Activated T-helper 2 cell treated with anti-CD3 and anti-CD28 coated beads, Interferon-gamma antibody, Interleukin-2, Interleukin-4, amounts not matched to agents 10 μg/mL and 5 μg/mL and 100 μg/mL, durations not matched to agents 14 hours and 24 hours and 36 hours (primary cell): ENCODE measurements at regions not wholly inside any gene's neighbourhood (a gene's known extent, or its start where the extent isn't known, plus 50 kb on each side); places are given as distances from the start of the nearest gene placed in this dataset.
"Not testable (repeated sequence)": the region's sequence is repeated elsewhere in the genome, so short reads cannot be mapped to it uniquely, and the experiment has no call there.

Experiments used
- DNase-seq: peaks from one replicate; pipeline ENCODE4 v3.0.0; 2021; ENCODE audit warnings: low spot score
- H3K27ac Mint-ChIP-seq: one replicate; pipeline ENCODE4 v1.8.0; 2021; ENCODE audit warnings: mixed read lengths
- H3K27me3 Mint-ChIP-seq: one replicate; pipeline ENCODE4 v1.8.0; 2021; ENCODE audit warnings: low read depth, mixed read lengths
- H3K36me3 Mint-ChIP-seq: one replicate; pipeline ENCODE4 v1.8.0; 2021; ENCODE audit warnings: low read depth, mixed read lengths
- H3K4me1 Mint-ChIP-seq: one replicate; pipeline ENCODE4 v1.8.0; 2021; ENCODE audit warnings: low read depth, mixed read lengths
- H3K4me3 Mint-ChIP-seq: one replicate; pipeline ENCODE4 v1.8.0; 2021; ENCODE audit warnings: low read depth, mild to moderate bottlenecking, moderate library complexity, mixed read lengths
- H3K9me3 Mint-ChIP-seq: one replicate; pipeline ENCODE4 v1.8.0; 2021; ENCODE audit warnings: mixed read lengths
- intact Hi-C: fragments of 100-400 bp; cut with micrococcal nuclease; formaldehyde crosslinking; loops from one replicate; pipeline ENCODE4 v1.15.1; 2023

DNA sequence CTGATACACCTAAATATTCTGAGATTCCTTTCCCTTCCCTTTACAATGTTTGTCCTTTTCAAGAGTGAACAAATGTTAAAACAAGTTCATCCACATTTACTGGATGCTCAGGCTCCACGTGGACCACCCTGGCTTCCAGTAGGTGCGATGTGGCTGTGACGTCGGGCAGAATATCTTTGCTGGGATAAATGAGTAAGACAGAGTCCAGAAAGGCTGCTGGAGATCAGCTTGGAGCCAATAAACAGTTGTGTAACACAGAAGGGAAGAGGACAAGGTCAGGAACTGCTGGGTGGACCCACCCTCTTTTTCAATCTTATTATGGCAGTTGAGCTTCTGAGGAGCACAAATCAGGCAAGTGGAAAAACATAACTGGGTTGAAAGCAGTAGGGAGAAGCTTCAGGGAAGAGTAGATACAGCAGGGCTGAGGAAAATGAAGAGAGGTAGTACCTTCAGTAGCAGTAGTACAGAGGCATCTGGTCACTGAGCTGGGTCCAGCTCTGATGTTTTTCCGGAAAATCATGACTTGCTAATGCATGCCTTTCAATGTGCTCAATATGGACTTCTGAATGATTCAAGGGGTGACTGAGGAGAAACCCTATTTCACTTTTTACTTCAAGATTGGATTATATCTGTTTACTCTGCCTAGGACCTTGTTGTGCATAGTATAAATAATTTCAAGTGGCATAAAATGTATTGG, 171.8 kb upstream of the MAD2L1 start:
- H3K4me3 Mint-ChIP-seq = no peak overlapping the region
- no peaks in the 10 kb centered on the region for H3K9me3 Mint-ChIP-seq
- intact Hi-C loops = no loop called here
- no peak overlapping the region for H3K27ac Mint-ChIP-seq
- H3K36me3 Mint-ChIP-seq = no peaks in the 10 kb centered on the region
- no peak for DNase-seq
- H3K27me3 Mint-ChIP-seq = no peaks in the 10 kb centered on the region
- no peaks in the 10 kb centered on the region for H3K4me1 Mint-ChIP-seq

DNA sequence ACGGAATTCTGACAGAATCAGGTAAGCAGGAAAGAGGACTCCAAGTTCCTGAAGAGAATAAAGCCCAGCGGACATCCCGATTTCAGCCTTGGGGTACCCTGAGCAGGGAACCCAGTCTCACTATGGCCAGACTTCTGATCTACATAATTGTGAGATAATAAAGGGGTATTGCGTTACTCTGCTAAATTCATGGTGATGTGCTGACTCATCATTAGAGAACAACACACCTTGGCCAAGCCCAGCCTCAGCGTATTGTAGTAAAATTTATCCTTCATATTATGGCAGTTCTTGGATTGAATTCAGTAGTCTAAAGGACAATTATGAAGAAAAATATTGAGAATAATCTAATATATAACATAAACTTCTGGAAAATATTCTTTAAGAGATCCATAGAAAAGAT, 170.2 kb upstream of the MAD2L1 start:
- H3K27ac Mint-ChIP-seq = no peak overlapping the region
- H3K27me3 Mint-ChIP-seq = no peaks in the 10 kb centered on the region
- H3K4me1 Mint-ChIP-seq = no peaks in the 10 kb centered on the region
- H3K36me3 Mint-ChIP-seq = no peaks in the 10 kb centered on the region
- DNase-seq = no peak
- intact Hi-C loops = no loop called here
- no peak overlapping the region for H3K4me3 Mint-ChIP-seq
- no peaks in the 10 kb centered on the region for H3K9me3 Mint-ChIP-seq

DNA sequence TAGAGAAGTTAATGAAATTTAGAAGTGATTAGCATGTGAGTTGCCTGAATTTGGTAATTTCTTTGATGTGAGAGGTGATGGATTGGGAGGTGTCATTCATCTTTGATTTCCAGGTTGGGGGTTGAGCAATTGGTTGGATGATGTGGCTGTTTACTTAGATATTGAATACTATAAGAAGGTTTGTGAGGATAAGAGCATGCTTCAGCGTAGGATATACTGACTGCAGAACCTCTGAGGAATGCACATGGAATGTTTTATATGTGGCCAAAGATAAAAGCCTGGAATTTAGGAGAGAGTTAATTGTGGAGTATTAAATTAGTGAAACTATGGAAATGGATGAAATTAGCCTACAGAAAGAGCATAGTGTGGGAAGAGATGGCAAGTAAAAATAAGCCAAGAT, 165.4 kb upstream of the MAD2L1 start:
- no peak for DNase-seq
- Mint-ChIP-seq H3K4me1 (no peaks in the 10 kb centered on the region), H3K36me3 (no peaks in the 10 kb centered on the region), H3K27ac (no peak overlapping the region), H3K4me3 (no peak overlapping the region), H3K27me3 (peaks cover 4% of the 10 kb centered on the region), H3K9me3 (no peaks in the 10 kb centered on the region)
- intact Hi-C loops = no loop called here

DNA sequence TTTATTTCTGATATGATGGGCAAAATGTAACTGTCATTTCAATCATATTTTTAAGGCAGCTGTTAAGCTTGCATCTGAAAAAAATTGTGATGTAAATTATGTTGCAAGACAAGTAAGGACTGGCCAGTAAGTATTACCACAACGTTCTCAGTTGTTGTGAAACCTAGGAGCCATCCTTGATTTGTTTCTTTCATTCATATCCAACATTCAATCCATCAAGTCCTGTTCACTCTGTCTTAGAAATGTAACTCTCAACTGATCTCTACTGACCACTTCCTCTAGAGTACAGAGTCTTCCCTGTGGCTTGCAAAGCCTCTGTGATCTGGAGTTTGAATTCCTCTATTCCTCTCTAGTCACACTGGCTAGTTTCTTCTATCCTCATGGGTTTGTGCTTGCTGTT, 161.4 kb upstream of the MAD2L1 start:
- Mint-ChIP-seq H3K36me3 (no peaks in the 10 kb centered on the region), H3K27me3 (peaks cover 4% of the 10 kb centered on the region), H3K4me1 (no peaks in the 10 kb centered on the region), H3K9me3 (no peaks in the 10 kb centered on the region), H3K4me3 (no peak overlapping the region), H3K27ac (no peak overlapping the region)
- intact Hi-C loops = no loop called here
- DNase-seq = no peak

DNA sequence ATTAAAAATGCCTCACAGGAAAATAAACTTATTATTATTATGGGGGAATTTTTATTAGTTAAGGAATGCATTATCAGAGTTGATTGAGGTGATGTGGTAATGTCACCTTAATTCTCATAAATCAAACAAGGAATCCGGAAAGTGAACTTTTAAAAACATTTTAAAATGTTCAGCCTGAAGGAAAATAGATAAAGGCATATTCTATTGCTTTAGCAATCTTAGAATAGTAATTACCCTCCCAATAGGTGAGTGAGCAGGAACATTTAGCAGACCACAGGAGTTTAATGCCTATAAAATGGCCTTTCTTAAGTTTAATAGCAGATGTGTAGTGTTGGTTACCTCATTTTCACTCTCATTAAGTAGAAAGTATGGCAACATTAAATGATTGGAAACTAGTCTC, 160.9 kb upstream of the MAD2L1 start:
- no peak overlapping the region for H3K4me3 Mint-ChIP-seq
- H3K4me1 Mint-ChIP-seq = no peaks in the 10 kb centered on the region
- intact Hi-C loops = no loop called here
- H3K27ac Mint-ChIP-seq = no peak overlapping the region
- no peak for DNase-seq
- H3K36me3 Mint-ChIP-seq = no peaks in the 10 kb centered on the region
- no peaks in the 10 kb centered on the region for H3K9me3 Mint-ChIP-seq
- peaks cover 4% of the 10 kb centered on the region for H3K27me3 Mint-ChIP-seq

DNA sequence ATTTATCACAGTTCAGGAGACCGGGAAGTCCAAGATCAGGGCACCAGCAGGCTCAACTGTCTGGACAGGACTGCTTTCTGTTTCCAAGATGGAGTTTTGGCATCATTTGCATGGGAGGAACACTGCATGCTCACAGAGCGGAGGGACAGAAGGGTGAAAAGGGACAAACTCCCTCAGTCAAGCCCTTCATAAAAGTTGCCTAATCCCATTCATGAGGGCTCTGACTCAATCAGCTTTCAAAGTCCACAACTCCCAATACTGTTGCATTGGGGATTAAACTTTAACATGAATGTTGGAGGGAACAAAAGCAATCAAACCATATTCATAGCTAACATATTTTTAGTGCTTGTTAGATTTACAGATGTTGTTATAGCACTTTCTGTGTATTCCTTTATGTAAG, 158.9 kb upstream of the MAD2L1 start:
- DNase-seq = no peak
- intact Hi-C loops = no loop called here
- no peak overlapping the region for H3K4me3 Mint-ChIP-seq
- H3K36me3 Mint-ChIP-seq = no peaks in the 10 kb centered on the region
- H3K27ac Mint-ChIP-seq = no peak overlapping the region
- no peaks in the 10 kb centered on the region for H3K4me1 Mint-ChIP-seq
- H3K27me3 Mint-ChIP-seq = peaks cover 4% of the 10 kb centered on the region
- H3K9me3 Mint-ChIP-seq = no peaks in the 10 kb centered on the region

DNA sequence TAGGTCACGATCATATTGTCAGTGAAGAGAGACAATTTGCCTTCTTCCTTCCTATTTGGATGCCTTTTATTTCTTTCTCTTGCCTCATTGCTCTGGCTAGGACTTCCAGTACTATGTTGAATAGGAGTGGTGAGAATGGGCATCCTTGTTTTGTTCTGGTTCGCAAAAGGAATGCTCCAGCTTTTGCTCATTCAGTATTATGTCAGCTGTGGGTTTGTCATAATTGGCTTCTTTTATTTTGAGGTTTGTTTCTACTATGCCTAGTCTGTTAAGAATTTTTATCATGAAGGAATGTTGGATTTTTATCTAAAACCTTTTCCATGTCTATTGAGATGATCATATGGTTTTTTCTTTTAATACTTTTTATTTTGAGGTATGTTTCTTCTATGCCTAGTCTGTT, 152.3 kb upstream of the MAD2L1 start:
- Mint-ChIP-seq H3K9me3 (no peaks in the 10 kb centered on the region), H3K4me1 (no peaks in the 10 kb centered on the region), H3K27ac (no peak overlapping the region), H3K4me3 (no peak overlapping the region), H3K36me3 (no peaks in the 10 kb centered on the region), H3K27me3 (no peaks in the 10 kb centered on the region)
- intact Hi-C loops = no loop called here
- DNase-seq = no peak

DNA sequence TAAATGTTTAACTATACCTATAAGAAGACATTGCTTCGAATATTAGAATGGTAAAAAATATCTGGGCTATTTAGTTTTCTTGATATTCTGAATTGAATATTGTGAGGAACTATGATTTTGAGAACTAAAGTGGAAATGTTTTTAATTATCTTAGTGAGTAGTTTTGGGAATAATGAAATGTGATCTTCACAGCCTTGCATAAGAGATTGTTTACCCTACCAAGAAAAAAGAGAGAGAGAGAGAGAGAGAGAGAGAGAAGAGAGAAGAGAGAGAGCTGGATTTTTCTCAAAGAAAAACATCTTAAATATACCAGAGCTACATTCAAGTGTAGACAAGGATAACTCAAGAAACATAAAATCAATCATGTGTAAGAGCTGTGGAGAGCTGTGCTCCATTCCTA, 148.7 kb upstream of the MAD2L1 start:
- no peaks in the 10 kb centered on the region for H3K27me3 Mint-ChIP-seq
- H3K27ac Mint-ChIP-seq = no peak overlapping the region
- intact Hi-C loops = no loop called here
- no peak overlapping the region for H3K4me3 Mint-ChIP-seq
- H3K36me3 Mint-ChIP-seq = no peaks in the 10 kb centered on the region
- no peaks in the 10 kb centered on the region for H3K9me3 Mint-ChIP-seq
- H3K4me1 Mint-ChIP-seq = no peaks in the 10 kb centered on the region
- DNase-seq = no peak

DNA sequence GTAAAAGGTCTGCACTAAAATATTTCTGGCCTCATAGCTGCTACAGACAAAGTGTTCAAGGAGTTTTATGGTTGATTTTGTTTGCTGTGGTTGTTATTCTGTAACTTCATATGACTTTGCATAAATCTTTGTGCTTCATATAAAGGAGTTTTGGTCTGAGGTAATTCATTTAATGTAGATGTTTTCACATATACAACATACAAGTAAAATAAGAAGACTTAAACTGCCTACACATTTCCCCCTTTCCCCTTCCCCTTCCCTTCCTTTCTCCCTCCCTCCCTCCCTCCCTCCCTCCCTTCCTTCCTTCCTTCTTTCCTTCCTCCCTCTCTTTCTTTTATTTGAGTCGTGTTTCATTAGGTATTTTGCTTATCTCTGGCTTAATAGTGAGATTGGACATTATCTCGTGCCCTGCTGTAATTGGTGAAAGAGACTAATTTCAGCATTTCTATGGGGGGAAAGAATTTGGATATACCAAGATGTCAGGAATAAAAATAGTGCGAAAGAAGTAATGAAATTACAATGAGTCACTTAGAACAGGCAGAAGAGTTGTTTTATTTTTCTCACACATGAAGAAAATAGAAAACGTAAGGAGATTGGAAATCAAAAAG, 144.9 kb upstream of the MAD2L1 start:
- Mint-ChIP-seq H3K27me3 (no peaks in the 10 kb centered on the region), H3K36me3 (no peaks in the 10 kb centered on the region), H3K4me3 (no peak overlapping the region), H3K27ac (no peak overlapping the region), H3K4me1 (no peaks in the 10 kb centered on the region), H3K9me3 (no peaks in the 10 kb centered on the region)
- intact Hi-C loops = no loop called here
- DNase-seq = no peak

DNA sequence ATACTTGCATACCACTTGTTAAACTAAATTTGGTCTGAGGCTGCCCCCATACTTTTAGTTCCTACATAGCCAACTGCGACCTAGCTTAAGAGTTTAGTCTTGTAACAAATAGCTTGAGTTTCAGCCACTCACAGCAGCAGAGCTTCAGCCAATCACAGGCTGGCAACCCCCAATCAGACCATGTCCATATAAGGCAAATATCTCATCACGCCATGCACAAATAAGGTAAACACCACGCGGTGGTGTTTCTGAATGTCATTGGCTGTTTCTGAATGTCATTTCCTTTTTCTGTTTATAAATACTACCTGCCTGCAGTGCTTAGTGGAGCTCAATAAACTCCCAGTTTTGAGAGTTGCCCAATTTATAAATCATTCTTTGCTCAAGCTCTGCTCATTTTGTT, 143.1 kb upstream of the MAD2L1 start:
- H3K27ac Mint-ChIP-seq = no peak overlapping the region
- H3K36me3 Mint-ChIP-seq = no peaks in the 10 kb centered on the region
- H3K4me1 Mint-ChIP-seq = no peaks in the 10 kb centered on the region
- intact Hi-C loops = no loop called here
- H3K4me3 Mint-ChIP-seq = no peak overlapping the region
- H3K9me3 Mint-ChIP-seq = no peaks in the 10 kb centered on the region
- no peak for DNase-seq
- H3K27me3 Mint-ChIP-seq = no peaks in the 10 kb centered on the region

DNA sequence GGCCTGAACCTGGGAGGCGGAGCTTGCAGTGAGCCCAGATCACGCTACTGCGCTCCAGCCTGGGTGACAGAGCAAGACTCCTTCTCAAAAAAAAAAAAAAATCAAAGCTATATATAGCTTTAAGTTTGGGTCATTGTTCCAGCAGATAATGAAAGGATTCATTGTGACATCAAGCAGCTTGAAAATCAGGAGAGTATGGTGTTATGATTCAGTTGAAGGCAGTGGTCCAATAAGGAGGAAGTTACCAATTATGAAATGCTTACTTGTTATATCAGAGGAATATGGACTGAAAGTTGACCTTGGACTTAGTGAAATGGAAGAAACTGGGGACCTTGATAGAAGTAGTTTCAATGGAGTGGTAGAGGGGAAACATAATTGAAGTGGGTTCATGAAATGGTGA, 140.4 kb upstream of the MAD2L1 start:
- no peaks in the 10 kb centered on the region for H3K36me3 Mint-ChIP-seq
- H3K9me3 Mint-ChIP-seq = no peaks in the 10 kb centered on the region

DNA sequence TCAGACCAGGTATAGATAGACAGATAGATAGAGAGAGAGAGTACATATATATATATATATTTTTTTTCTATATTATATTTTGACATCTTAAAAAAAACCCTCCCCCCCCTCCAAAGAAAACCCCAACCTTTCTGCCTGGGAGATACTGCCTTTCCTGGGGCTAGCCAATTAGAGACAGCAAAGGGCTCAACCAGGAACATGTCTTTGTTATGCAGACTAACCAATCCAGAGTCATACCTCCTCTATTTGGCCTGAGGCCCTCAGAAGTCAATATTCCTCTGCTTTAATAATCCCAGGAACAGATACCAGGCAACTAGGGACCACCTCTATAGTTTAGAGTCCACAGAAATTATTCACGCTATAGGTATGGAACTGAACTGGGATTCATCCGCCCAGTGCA, 135.6 kb upstream of the MAD2L1 start:
- DNase-seq = no peak
- H3K4me1 Mint-ChIP-seq = no peaks in the 10 kb centered on the region
- H3K4me3 Mint-ChIP-seq = no peak overlapping the region
- H3K9me3 Mint-ChIP-seq = no peaks in the 10 kb centered on the region
- H3K36me3 Mint-ChIP-seq = no peaks in the 10 kb centered on the region
- intact Hi-C loops = no loop called here
- no peak overlapping the region for H3K27ac Mint-ChIP-seq
- H3K27me3 Mint-ChIP-seq = peaks cover 2% of the 10 kb centered on the region

More for the DNA sequence above, 140.4 kb upstream of the MAD2L1 start:
- intact Hi-C loops = no loop called here
- H3K4me3 Mint-ChIP-seq = no peak overlapping the region
- no peak for DNase-seq
- no peak overlapping the region for H3K27ac Mint-ChIP-seq
- no peaks in the 10 kb centered on the region for H3K4me1 Mint-ChIP-seq
- no peaks in the 10 kb centered on the region for H3K27me3 Mint-ChIP-seq

DNA sequence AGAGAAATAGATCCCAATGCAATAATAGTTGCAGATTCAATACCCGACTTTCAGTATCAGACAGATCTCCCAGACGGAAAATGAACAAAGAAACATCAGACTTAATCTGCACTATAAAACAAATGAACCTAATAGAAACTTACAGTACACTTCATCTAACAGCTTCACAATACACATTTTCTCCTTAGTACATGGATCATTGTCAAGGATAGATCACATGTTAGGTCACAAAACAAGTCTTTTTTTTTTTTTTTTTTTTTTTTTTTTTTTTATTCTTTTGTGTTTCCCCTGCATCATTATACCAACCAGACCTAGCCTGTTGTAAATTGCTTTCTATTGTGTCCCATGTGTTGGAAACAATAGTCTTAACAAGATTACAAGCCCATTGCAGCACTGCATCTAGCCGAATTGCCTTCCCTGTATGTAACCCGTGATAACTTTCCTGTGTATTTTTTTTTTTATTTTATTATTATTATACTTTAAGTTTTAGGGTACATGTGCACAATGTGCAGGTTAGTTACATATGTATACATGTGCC, 134.0 kb upstream of the MAD2L1 start:
- H3K36me3 Mint-ChIP-seq, H3K4me1 Mint-ChIP-seq, H3K4me3 Mint-ChIP-seq, H3K27ac Mint-ChIP-seq, H3K27me3 Mint-ChIP-seq, H3K9me3 Mint-ChIP-seq, DNase-seq, intact Hi-C loops: not testable (repeated sequence)
